ENCODE measurements at regions not wholly inside any gene's neighbourhood (a gene's known extent, or its start where the extent isn't known, plus 50 kb on each side); places are given as distances from the start of the nearest gene placed in this dataset.

DNA sequence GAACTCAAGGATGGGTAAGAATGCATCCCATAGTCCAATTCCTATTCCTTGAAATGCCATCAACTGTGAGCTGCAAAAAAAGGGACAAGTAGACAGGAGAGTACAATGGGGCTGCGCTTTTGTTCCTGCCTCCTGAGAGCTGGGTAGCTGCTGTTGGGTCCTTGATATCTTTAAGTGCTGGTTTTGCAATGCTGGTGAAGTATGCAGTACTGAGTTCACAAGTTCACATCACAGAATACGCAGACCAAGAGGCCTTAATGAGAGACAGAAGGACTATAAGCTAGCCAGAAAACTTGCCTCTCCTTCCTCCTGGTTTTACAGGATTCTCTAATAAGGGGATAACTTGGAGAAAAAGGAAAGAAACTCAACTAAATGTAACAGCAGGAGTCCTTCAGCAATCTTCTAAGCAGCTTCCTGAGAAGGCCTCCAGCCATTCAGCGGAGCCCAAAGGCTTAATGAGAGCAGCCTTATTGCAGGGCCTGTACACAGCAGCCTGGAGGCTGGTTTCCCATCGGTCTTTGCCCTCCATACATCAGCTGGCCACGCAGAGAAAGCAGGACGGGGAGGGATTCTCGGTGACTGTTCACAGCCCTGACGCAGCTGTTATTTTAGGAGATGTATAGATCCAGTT lies 293.1 kb downstream of the CDCA7 start:
- Histone ChIP-seq H3F3A (ENCODE audit: insufficient read depth, low read length, poor library complexity, severe bottlenecking) (no peaks in the 10 kb centered on the region), H3K27me3 (ENCODE audit: insufficient read depth, low read depth, low read length) (no peaks in the 10 kb centered on the region), H3K9ac (ENCODE audit: low read length) (no peak overlapping the region), H3K79me2 (replicated peaks; ENCODE audit: insufficient read depth, low read length) (no peaks in the 10 kb centered on the region), H4K20me1 (ENCODE audit: insufficient read depth) (no peaks in the 10 kb centered on the region), H3K9me3 (ENCODE audit: low read length) (no peaks in the 10 kb centered on the region), H3K4me2 (ENCODE audit: low read length) (no peak overlapping the region), H3K36me3 (ENCODE audit: insufficient read depth, low read length) (no peaks in the 10 kb centered on the region), H3K9me2 (ENCODE audit: insufficient read depth, low read length) (no peaks in the 10 kb centered on the region), H3K4me3 (ENCODE audit: low read length) (no peak overlapping the region), H2AFZ (ENCODE audit: low read depth, low read length) (no peak overlapping the region), H3K27ac (ENCODE audit: low read length) (no peak overlapping the region)
- TF ChIP-seq EP300 (conservative IDR thresholded peaks at IDR 0.05; ENCODE audit: poor library complexity, severe bottlenecking) (no peak), TAF1 (IDR thresholded peaks at IDR 0.05; ENCODE audit: low read depth) (no peak), CTCF (IDR thresholded peaks at IDR 0.05; ENCODE audit: poor library complexity, severe bottlenecking) (no peak), EZH2 (IDR thresholded peaks at IDR 0.05; ENCODE audit: borderline replicate concordance, insufficient read depth, low read length, poor library complexity, severe bottlenecking) (no peak), SMC3 (conservative IDR thresholded peaks at IDR 0.05; ENCODE audit: poor library complexity) (no peak), REST (IDR thresholded peaks at IDR 0.05; ENCODE audit: borderline replicate concordance) (no peak), POLR2AphosphoS5 (IDR thresholded peaks at IDR 0.05) (no peak)

DNA sequence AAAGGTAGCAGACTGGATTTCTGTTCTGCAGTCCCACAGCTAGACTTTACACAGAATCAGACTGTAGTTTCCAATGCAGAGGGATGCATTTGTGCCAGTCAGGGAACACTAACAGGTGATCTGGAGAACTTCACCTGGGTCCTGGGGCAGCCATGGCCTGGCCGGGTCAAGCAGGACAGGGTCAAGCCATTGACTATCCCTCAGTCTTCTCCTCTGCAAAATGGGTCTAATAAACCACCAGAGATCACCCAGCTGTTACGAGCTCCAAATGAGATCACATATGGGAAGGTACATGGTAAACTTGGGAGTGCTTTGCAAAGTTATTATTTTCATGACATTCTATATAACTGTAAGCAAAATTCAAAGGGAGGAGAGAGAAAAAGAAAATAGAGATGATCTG lies 294.1 kb downstream of the CDCA7 start:
- Histone ChIP-seq H3K9ac (ENCODE audit: low read length) (no peak overlapping the region), H3K27ac (ENCODE audit: low read length) (no peak overlapping the region), H3K4me3 (ENCODE audit: low read length) (no peak overlapping the region), H3K4me2 (ENCODE audit: low read length) (no peak overlapping the region), H3K9me2 (ENCODE audit: insufficient read depth, low read length) (no peaks in the 10 kb centered on the region), H3K79me2 (replicated peaks; ENCODE audit: insufficient read depth, low read length) (no peaks in the 10 kb centered on the region), H3K36me3 (ENCODE audit: insufficient read depth, low read length) (no peaks in the 10 kb centered on the region), H3K9me3 (ENCODE audit: low read length) (no peaks in the 10 kb centered on the region), H3K27me3 (ENCODE audit: insufficient read depth, low read depth, low read length) (no peaks in the 10 kb centered on the region), H3F3A (ENCODE audit: insufficient read depth, low read length, poor library complexity, severe bottlenecking) (no peaks in the 10 kb centered on the region), H2AFZ (ENCODE audit: low read depth, low read length) (no peak overlapping the region), H4K20me1 (ENCODE audit: insufficient read depth) (no peaks in the 10 kb centered on the region)
- TF ChIP-seq TAF1 (IDR thresholded peaks at IDR 0.05; ENCODE audit: low read depth) = no peak
- no peak for TF ChIP-seq SMC3 (conservative IDR thresholded peaks at IDR 0.05; ENCODE audit: poor library complexity)
- TF ChIP-seq EP300 (conservative IDR thresholded peaks at IDR 0.05; ENCODE audit: poor library complexity, severe bottlenecking) = no peak
- TF ChIP-seq REST (IDR thresholded peaks at IDR 0.05; ENCODE audit: borderline replicate concordance) = no peak
- TF ChIP-seq RAD21 (conservative IDR thresholded peaks at IDR 0.05) = no peak
- no peak for TF ChIP-seq CTCF (IDR thresholded peaks at IDR 0.05; ENCODE audit: poor library complexity, severe bottlenecking)

Measured in neural cell (in vitro differentiated cells).